K562 (cell line): ENCODE measurements at regions not wholly inside any gene's neighbourhood (a gene's known extent, or its start where the extent isn't known, plus 50 kb on each side); places are given as distances from the start of the nearest gene placed in this dataset.

Source experiments
- HMG20A ChIP-seq: fragments of 450-650 bp; formaldehyde crosslinking; conservative IDR thresholded peaks from 2 replicates; pipeline ENCODE4 v1.4.0; 2020; ENCODE audit warnings: mild to moderate bottlenecking, mixed read lengths
- JUND ChIP-seq, 2 experiments: IDR thresholded peaks; 2 replicates in 1 of 2; 3 replicates in 1 of 2; pipeline ENCODE4 v1.6.1; 2011; ENCODE audit warnings: borderline replicate concordance in 2 of 2, low read depth in 2 of 2, low read length in 2 of 2, improper control_type of control experiment in 1 of 2, missing biosample characterization in 1 of 2, missing genetic modification characterization in 1 of 2, missing genetic modification reagents in 1 of 2
- POLR2AphosphoS5 ChIP-seq: IDR thresholded peaks from 2 replicates; pipeline ENCODE4 v1.6.1; 2011; ENCODE audit warnings: mild to moderate bottlenecking, low read depth, low read length, moderate library complexity; ENCODE audit not compliant: control insufficient read depth, insufficient read depth
- PTBP1 ChIP-seq: fragments of 200-400 bp; formaldehyde crosslinking; IDR thresholded peaks from 2 replicates; pipeline ENCODE4 v1.6.1; 2017; ENCODE audit warnings: low read depth, low read length
- TCF7L2 ChIP-seq: fragments of 150-350 bp; IDR thresholded peaks from 2 replicates; pipeline ENCODE4 v1.6.1; 2016; ENCODE audit warnings: low read depth, mild to moderate bottlenecking, low read length, moderate library complexity
- ZMIZ1 ChIP-seq, 2 experiments: fragments of 150-350 bp in 1 of 2; IDR thresholded peaks; 2 replicates each; pipeline ENCODE4 v1.6.1; 2012 to 2016; ENCODE audit warnings: low read depth in 2 of 2, low read length in 2 of 2, mild to moderate bottlenecking in 1 of 2, moderate library complexity in 1 of 2
- ZNF175 ChIP-seq: fragments of 200-800 bp; sonication (Bioruptor generic); IDR thresholded peaks from 2 replicates; pipeline ENCODE4 v1.6.1; 2016; ENCODE audit warnings: low read depth, mild to moderate bottlenecking, missing genetic modification characterization, missing compliant biosample characterization
- ZNF511 ChIP-seq: sonication (generic); formaldehyde crosslinking; IDR thresholded peaks from 2 replicates; pipeline ENCODE4 v1.8.0; 2022; ENCODE audit warnings: mild to moderate bottlenecking, missing genetic modification reagents
- ZNF589 ChIP-seq: fragments of 200-800 bp; sonication (Bioruptor generic); IDR thresholded peaks from 2 replicates; pipeline ENCODE4 v1.6.1; 2016; ENCODE audit warnings: low read depth, missing genetic modification characterization, missing compliant biosample characterization
- ZZZ3 ChIP-seq: fragments of 450-650 bp; IDR thresholded peaks from 2 replicates; pipeline ENCODE4 v1.6.1; 2016; ENCODE audit warnings: antibody characterized with exemption, mild to moderate bottlenecking, moderate library complexity
- TF ChIP-seq, protein P1 (sequence below): conservative IDR thresholded peaks from 2 replicates; pipeline ENCODE4 v1.6.1; 2011; ENCODE audit warnings: low read depth, mild to moderate bottlenecking, low read length; ENCODE audit not compliant: control insufficient read depth

DNA sequence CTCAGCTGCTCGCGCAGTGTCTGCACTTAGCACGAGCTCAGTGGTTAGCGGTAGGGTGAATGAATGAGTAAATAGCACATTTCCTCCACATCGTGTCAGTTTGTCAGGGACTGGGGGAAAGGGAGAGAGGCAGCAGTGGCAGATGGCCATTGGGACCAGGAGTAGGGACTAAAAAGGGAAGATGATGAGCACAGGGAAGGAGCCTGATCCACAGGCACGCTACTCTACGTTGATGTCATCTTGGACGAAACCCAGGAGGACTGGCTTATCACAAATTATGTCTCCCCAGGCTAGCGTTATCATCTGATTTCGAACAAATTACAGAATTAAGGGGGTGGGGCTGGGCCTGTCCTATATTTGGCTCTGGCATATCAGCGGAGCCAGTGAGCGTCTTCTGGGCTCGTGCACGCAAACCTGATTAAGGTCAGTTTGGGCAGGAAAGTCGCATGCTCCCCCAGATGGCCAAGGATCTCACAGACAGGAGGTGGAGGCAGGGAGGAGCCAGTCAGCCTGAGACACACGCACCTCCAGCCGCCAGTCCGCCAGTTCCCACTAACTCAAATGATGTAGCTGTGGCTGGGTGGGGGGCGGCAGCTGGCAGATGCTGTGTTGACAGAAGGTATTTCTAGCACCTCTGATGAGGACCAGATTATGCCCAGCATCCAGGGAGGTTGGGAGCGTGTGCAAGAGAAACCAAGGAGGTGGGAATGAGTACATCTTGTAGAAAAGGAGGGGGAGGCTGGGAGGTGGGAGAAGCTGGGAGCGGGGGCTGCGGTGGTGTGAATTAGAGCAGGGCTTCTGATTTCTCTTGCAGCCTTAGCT, 97.4 kb upstream of the PRDM11 start (continued):
- TF ChIP-seq ZMIZ1 (IDR thresholded peaks at IDR 0.05; ENCODE audit: low read depth in 2 of 2, low read length in 2 of 2) (no peak), TCF7L2 (no peak), HMG20A (CRISPR knock-in tag) (no peak), ZNF589 (CRISPR knock-in tag) (no peak), POLR2AphosphoS5 (no peak), ZNF175 (no peak), JUND (IDR thresholded peaks at IDR 0.05; ENCODE audit: borderline replicate concordance, low read depth, low read length) (no peak), JUND (tag; IDR thresholded peaks at IDR 0.05; ENCODE audit: borderline replicate concordance, low read depth, low read length) (no peak), PTBP1 (no peak), ZZZ3 (no peak), ZNF511 (CRISPR knock-in tag) (no peak)
- TF ChIP-seq, protein P1, sequence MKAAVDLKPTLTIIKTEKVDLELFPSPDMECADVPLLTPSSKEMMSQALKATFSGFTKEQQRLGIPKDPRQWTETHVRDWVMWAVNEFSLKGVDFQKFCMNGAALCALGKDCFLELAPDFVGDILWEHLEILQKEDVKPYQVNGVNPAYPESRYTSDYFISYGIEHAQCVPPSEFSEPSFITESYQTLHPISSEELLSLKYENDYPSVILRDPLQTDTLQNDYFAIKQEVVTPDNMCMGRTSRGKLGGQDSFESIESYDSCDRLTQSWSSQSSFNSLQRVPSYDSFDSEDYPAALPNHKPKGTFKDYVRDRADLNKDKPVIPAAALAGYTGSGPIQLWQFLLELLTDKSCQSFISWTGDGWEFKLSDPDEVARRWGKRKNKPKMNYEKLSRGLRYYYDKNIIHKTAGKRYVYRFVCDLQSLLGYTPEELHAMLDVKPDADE: no peak
